H1 (cell line): ENCODE measurements at regions not wholly inside any gene's neighbourhood (a gene's known extent, or its start where the extent isn't known, plus 50 kb on each side); places are given as distances from the start of the nearest gene placed in this dataset.

ENCODE experiments used
- CTCF ChIA-PET: fragments of 300-600 bp; sonication (Branson Sonifier 250); formaldehyde crosslinking; loops from one replicate; lab custom pipeline; 2021; ENCODE audit not compliant: partially characterized antibody; lab: Charles Lee
- POLR2A ChIA-PET: fragments of 300-600 bp; sonication (Branson Sonifier 250); formaldehyde crosslinking; loops from one replicate; lab custom pipeline; 2021; ENCODE audit warnings: inconsistent platforms; ENCODE audit not compliant: partially characterized antibody; lab: Charles Lee
- DNase-seq, 2 experiments: peaks; one replicate each; pipeline versions ENCODE4 v3.0.0 to v3.0.0-alpha.2; 2010 to 2022; ENCODE audit warnings: low spot score in 2 of 2, low read depth in 1 of 2, mixed read lengths in 1 of 2
- FAIRE-seq: peaks from 2 replicates; lab custom pipeline; 2011; peaks lifted over from hg19 to GRCh38; lab: Jason Lieb, UNC
- H2AFZ ChIP-seq: 2 replicates; pipeline ENCODE4 v1.8.1; 2012; ENCODE audit warnings: low read length, inconsistent platforms
- H2AK5ac ChIP-seq: 2 replicates; pipeline ENCODE4 v1.6.1; 2013; ENCODE audit warnings: low read depth, low read length
- H2BK120ac ChIP-seq: replicated peaks from 2 replicates; pipeline ENCODE3; 2013; ENCODE audit warnings: low read depth, low read length, inconsistent platforms
- H2BK12ac ChIP-seq: 2 replicates; pipeline ENCODE4 v1.6.1; 2013; ENCODE audit warnings: low read depth, low read length
- H2BK15ac ChIP-seq: 2 replicates; pipeline ENCODE4 v1.6.1; 2013; ENCODE audit warnings: low read length
- H2BK20ac ChIP-seq: 2 replicates; pipeline ENCODE4 v1.6.1; 2013; ENCODE audit warnings: low read length
- H2BK5ac ChIP-seq: 2 replicates; pipeline ENCODE4 v1.6.1; 2013; ENCODE audit warnings: low read depth, low read length
- H3K14ac ChIP-seq: 2 replicates; pipeline ENCODE4 v1.6.1; 2013; ENCODE audit warnings: inconsistent platforms; ENCODE audit not compliant: insufficient read length
- H3K18ac ChIP-seq: 2 replicates; pipeline ENCODE4 v1.6.1; 2013; ENCODE audit warnings: low read length; ENCODE audit errors: extremely low read depth
- H3K23ac ChIP-seq: 2 replicates; pipeline ENCODE4 v1.6.1; 2013; ENCODE audit warnings: inconsistent platforms; ENCODE audit not compliant: insufficient read length
- H3K23me2 ChIP-seq: 2 replicates; pipeline ENCODE4 v1.6.1; 2013; ENCODE audit warnings: low read depth, low read length
- H3K27ac ChIP-seq: 2 replicates; pipeline ENCODE4 v1.6.1; 2011; ENCODE audit warnings: low read depth, low read length, inconsistent platforms
- H3K27me3 ChIP-seq, 4 experiments: replicated peaks in 1 of 4; 1 replicate in 1 of 4; 2 replicates in 3 of 4; pipeline versions ENCODE4 v1.6.1 to v1.8.1; 2011 to 2013; ENCODE audit warnings: low read length in 3 of 4, mild to moderate bottlenecking in 3 of 4, inconsistent platforms in 2 of 4, mixed read lengths in 2 of 4, moderate library complexity in 1 of 4; ENCODE audit not compliant: control insufficient read depth in 3 of 4, insufficient read depth in 3 of 4; ENCODE audit errors: extremely low read depth in 1 of 4
- H3K36me3 ChIP-seq, 4 experiments: 2 replicates each; pipeline versions ENCODE4 v1.6.1 to v1.8.1; 2011 to 2013; ENCODE audit warnings: mild to moderate bottlenecking in 4 of 4, low read length in 3 of 4, moderate library complexity in 2 of 4, control low read depth in 1 of 4, inconsistent platforms in 1 of 4; ENCODE audit not compliant: insufficient read depth in 4 of 4, control insufficient read depth in 2 of 4
- H3K4ac ChIP-seq: replicated peaks from 2 replicates; pipeline ENCODE3; 2013; ENCODE audit warnings: low read length, low read depth, mixed read lengths, inconsistent platforms; ENCODE audit not compliant: insufficient read length
- H3K4me1 ChIP-seq, 4 experiments: replicated peaks in 1 of 4; 1 replicate in 1 of 4; 2 replicates in 3 of 4; pipeline versions ENCODE4 v1.6.1 to v1.8.1; 2011 to 2013; ENCODE audit warnings: low read length in 3 of 4, inconsistent platforms in 2 of 4, mixed read lengths in 1 of 4; ENCODE audit not compliant: insufficient read depth in 4 of 4, control insufficient read depth in 3 of 4
- H3K4me2 ChIP-seq, 2 experiments: 2 replicates each; pipeline versions ENCODE4 v1.6.1 to v1.8.1; 2011 to 2013; ENCODE audit warnings: low read depth in 2 of 2, low read length in 2 of 2, control low read depth in 1 of 2, inconsistent platforms in 1 of 2, mild to moderate bottlenecking in 1 of 2; ENCODE audit not compliant: insufficient read depth in 1 of 2
- H3K4me3 ChIP-seq, 4 experiments: fragments of 200-600, 300-600 bp in 1 of 4; sonication (generic), shearing (Covaris generic), sonication (Bioruptor Twin) in 1 of 4; 2 replicates each; pipeline versions ENCODE4 v1.5.1 to v1.8.1; 2011 to 2016; ENCODE audit warnings: low read length in 4 of 4, low read depth in 3 of 4, control low read depth in 2 of 4, inconsistent platforms in 2 of 4, mild to moderate bottlenecking in 2 of 4, mixed read lengths in 1 of 4, moderate library complexity in 1 of 4; ENCODE audit not compliant: insufficient read depth in 2 of 4; ENCODE audit errors: extremely low read depth in 1 of 4
- H3K56ac ChIP-seq: replicated peaks from 2 replicates; pipeline ENCODE3; 2013; ENCODE audit warnings: low read depth, mild to moderate bottlenecking, mixed read lengths, low read length, inconsistent platforms; ENCODE audit not compliant: insufficient read length
- H3K79me1 ChIP-seq: 2 replicates; pipeline ENCODE4 v1.6.1; 2013; ENCODE audit warnings: low read depth, low read length, control low read depth
- H3K79me2 ChIP-seq, 2 experiments: 2 replicates each; pipeline versions ENCODE4 v1.6.1 to v1.8.1; 2012 to 2013; ENCODE audit warnings: low read length in 2 of 2, mild to moderate bottlenecking in 2 of 2, inconsistent platforms in 1 of 2; ENCODE audit not compliant: insufficient read depth in 2 of 2, control insufficient read depth in 1 of 2
- H3K9ac ChIP-seq, 4 experiments: replicated peaks in 1 of 4; 1 replicate in 1 of 4; 2 replicates in 3 of 4; pipeline versions ENCODE4 v1.6.1 to v1.8.1; 2011 to 2013; ENCODE audit warnings: low read depth in 3 of 4, low read length in 3 of 4, control low read depth in 2 of 4, mild to moderate bottlenecking in 2 of 4, moderate library complexity in 2 of 4, inconsistent platforms in 1 of 4; ENCODE audit errors: extremely low read depth in 1 of 4
- H3K9me3 ChIP-seq, 2 experiments: 2 replicates each; pipeline versions ENCODE4 v1.6.1 to v1.8.1; 2012 to 2013; ENCODE audit warnings: mild to moderate bottlenecking in 2 of 2, moderate library complexity in 2 of 2, control low read depth in 1 of 2, inconsistent platforms in 1 of 2, low read depth in 1 of 2, low read length in 1 of 2, mixed read lengths in 1 of 2; ENCODE audit not compliant: insufficient read depth in 2 of 2
- H4K20me1 ChIP-seq, 2 experiments: replicated peaks in 1 of 2; 2 replicates each; pipeline versions ENCODE3 to v1.8.1; 2011 to 2013; ENCODE audit warnings: inconsistent platforms in 2 of 2, low read length in 2 of 2, mild to moderate bottlenecking in 1 of 2; ENCODE audit not compliant: insufficient read depth in 2 of 2, control insufficient read depth in 1 of 2
- H4K5ac ChIP-seq: 2 replicates; pipeline ENCODE4 v1.6.1; 2013; ENCODE audit warnings: low read length, low read depth, mixed read lengths, inconsistent platforms; ENCODE audit not compliant: insufficient read length
- H4K8ac ChIP-seq: 2 replicates; pipeline ENCODE4 v1.8.0; 2013; ENCODE audit warnings: mild to moderate bottlenecking, moderate library complexity, low read length, inconsistent platforms; ENCODE audit not compliant: insufficient read depth; ENCODE audit errors: extremely low read depth
- H4K91ac ChIP-seq: replicated peaks from 2 replicates; pipeline ENCODE3; 2013; ENCODE audit warnings: low read length, mixed read lengths, inconsistent platforms; ENCODE audit not compliant: insufficient read length
- ATF2 ChIP-seq: IDR thresholded peaks from 2 replicates; pipeline ENCODE4 v1.6.1; 2012; ENCODE audit warnings: low read length, inconsistent platforms
- CTBP2 ChIP-seq: IDR thresholded peaks from 2 replicates; pipeline ENCODE4 v1.7.0; 2011; ENCODE audit warnings: borderline replicate concordance, mild to moderate bottlenecking, moderate library complexity, mixed read lengths, low read length; ENCODE audit not compliant: insufficient read depth, insufficient read length
- HDAC2 ChIP-seq, 2 experiments: fragments of 300-600 bp in 1 of 2; sonication (generic) in 1 of 2; IDR thresholded peaks; 2 replicates each; pipeline ENCODE4 v1.6.1; 2011 to 2012; ENCODE audit warnings: low read depth in 2 of 2, low read length in 2 of 2, mild to moderate bottlenecking in 2 of 2, moderate library complexity in 2 of 2, borderline replicate concordance in 1 of 2, inconsistent platforms in 1 of 2
- KDM1A ChIP-seq: fragments of 200-600, 300-600 bp; sonication (generic); IDR thresholded peaks from 2 replicates; pipeline ENCODE4 v1.7.1; 2016; ENCODE audit warnings: mild to moderate bottlenecking, low read length, borderline replicate concordance
- KDM5A ChIP-seq: fragments of 200-600 bp; IDR thresholded peaks from 2 replicates; pipeline ENCODE4 v1.7.1; 2012; ENCODE audit warnings: mild to moderate bottlenecking, low read length, inconsistent platforms, mixed read lengths
- NANOG ChIP-seq: IDR thresholded peaks from 2 replicates; pipeline ENCODE4 v1.6.1; 2011; ENCODE audit warnings: low read length, low read depth, mild to moderate bottlenecking, inconsistent platforms; ENCODE audit not compliant: insufficient read depth, poor library complexity, severe bottlenecking
- NRF1 ChIP-seq: IDR thresholded peaks from 2 replicates; pipeline ENCODE4 v1.6.1; 2011; ENCODE audit warnings: mild to moderate bottlenecking, low read depth, low read length, improper control_type of control experiment
- RXRA ChIP-seq: IDR thresholded peaks from 2 replicates; pipeline ENCODE4 v1.6.1; 2011; ENCODE audit warnings: low read depth, mild to moderate bottlenecking, low read length, moderate library complexity; ENCODE audit not compliant: insufficient read depth
- SAP30 ChIP-seq: fragments of 300-600 bp; sonication (generic); IDR thresholded peaks from 2 replicates; pipeline ENCODE4 v1.7.1; 2012; ENCODE audit warnings: low read length, moderate library complexity, mild to moderate bottlenecking, inconsistent platforms; ENCODE audit not compliant: insufficient read depth, insufficient replicate concordance
- TAF7 ChIP-seq: optimal IDR thresholded peaks from 2 replicates; pipeline ENCODE3; 2011; ENCODE audit warnings: low read depth, mild to moderate bottlenecking, inconsistent platforms, low read length, moderate library complexity, borderline replicate concordance
- TEAD4 ChIP-seq: IDR thresholded peaks from 2 replicates; pipeline ENCODE4 v1.6.1; 2012; ENCODE audit warnings: low read depth, low read length, inconsistent platforms, mixed read lengths
- WGBS, 2 experiments: shearing (Covaris generic) in 1 of 2; methylation state at CpG; one replicate each; pipeline versions ENCODE4 v1.1.6 to v1.1.7; 2013 to 2015; ENCODE audit warnings: low lambda C conversion rate in 2 of 2, mixed read lengths in 2 of 2, inconsistent platforms in 1 of 2, low coverage in 1 of 2, missing lambda C conversion rate in 1 of 2; ENCODE audit not compliant: insufficient replicate concordance in 2 of 2, insufficient coverage in 1 of 2, insufficient read length in 1 of 2; ENCODE audit errors: extremely low coverage in 1 of 2, missing lambda C conversion rate in 1 of 2; 5-methylcytosine and 5-hydroxymethylcytosine counted together

GRCh38 chr14:62027958-62028357 is 265.7 kb downstream of the SNAPC1 start:
- no peak overlapping the region for H3K27ac ChIP-seq
- ChIA-PET POLR2A (no interaction called here), CTCF (interaction anchor here (1.1 kb wide), 1 partner anchor 32 kb away, joined by 3 read pairs; no protein-coding TSS in a partner anchor)
- WGBS, 2 experiments, result 72% methylated on average over 2 of the region's 2 CpGs; no CpG with 5 or more reads in 1 of the 2 experiments
- no peak overlapping the region for H2AK5ac ChIP-seq
- H3K23ac ChIP-seq, result no peak overlapping the region
- H3K4me2 ChIP-seq, result no peak overlapping the region
- no peaks in the 10 kb centered on the region for H4K20me1 ChIP-seq
- H3K18ac ChIP-seq, result no peak overlapping the region
- no peak overlapping the region for H3K4me3 ChIP-seq
- no peak overlapping the region for H2BK120ac ChIP-seq
- H3K14ac ChIP-seq, result no peak overlapping the region
- H2AFZ ChIP-seq, result no peak overlapping the region
- H3K36me3 ChIP-seq, result no peaks in the 10 kb centered on the region
- no peak overlapping the region for H3K56ac ChIP-seq
- H4K91ac ChIP-seq, result no peak overlapping the region
- peaks cover 0 to 1% (median 0%) of the 10 kb centered on the region in 4 experiments; a peak in 1 of 7 replicates for H3K27me3 ChIP-seq
- no peak overlapping the region for H2BK5ac ChIP-seq
- H3K9me3 ChIP-seq, result no peaks in the 10 kb centered on the region; a peak in 1 of 4 replicates
- H3K23me2 ChIP-seq, result no peaks in the 10 kb centered on the region
- no peak overlapping the region for H2BK15ac ChIP-seq
- no peak overlapping the region for H2BK12ac ChIP-seq
- H3K9ac ChIP-seq, result no peak overlapping the region
- FAIRE-seq (no peak), DNase-seq (no peak)
- no peak overlapping the region for H4K5ac ChIP-seq
- H3K4me1 ChIP-seq, result no peaks in the 10 kb centered on the region
- no peaks in the 10 kb centered on the region for H3K79me1 ChIP-seq
- H3K79me2 ChIP-seq, result no peaks in the 10 kb centered on the region
- no peak overlapping the region for H4K8ac ChIP-seq
- no peak overlapping the region for H2BK20ac ChIP-seq
- H3K4ac ChIP-seq, result no peak overlapping the region
- TF ChIP-seq TAF7, result no peak
- TF ChIP-seq RXRA, result no peak
- TF ChIP-seq NRF1, result no peak
- no peak for TF ChIP-seq SAP30
- TF ChIP-seq KDM5A, result no peak
- no peak for TF ChIP-seq TEAD4
- no peak for TF ChIP-seq HDAC2 (IDR thresholded peaks at IDR 0.05; ENCODE audit: borderline replicate concordance in 1 of 2, low read depth in 2 of 2, low read length in 2 of 2)
- TF ChIP-seq NANOG, result no peak
- no peak for TF ChIP-seq ATF2
- TF ChIP-seq CTBP2, result no peak
- TF ChIP-seq KDM1A, result no peak
